WERI-Rb-1 (cell line): ENCODE measurements at regions not wholly inside any gene's neighbourhood (a gene's known extent, or its start where the extent isn't known, plus 50 kb on each side); places are given as distances from the start of the nearest gene placed in this dataset.

Experiments
- DNase-seq: peaks from one replicate; pipeline ENCODE4 v3.0.0-alpha.2; 2020
- H3K27ac ChIP-seq: fragments of 250-450 bp; sonication (Bioruptor Pico); 2 replicates; pipeline ENCODE4 v1.5.1; 2020; ENCODE audit warnings: mild to moderate bottlenecking, moderate library complexity
- H3K27me3 ChIP-seq: fragments of 250-450 bp; sonication (Bioruptor Pico); 2 replicates; pipeline ENCODE4 v1.5.1; 2021; ENCODE audit warnings: mild to moderate bottlenecking, low read depth, moderate library complexity; ENCODE audit not compliant: insufficient read depth, severe bottlenecking
- H3K36me3 ChIP-seq: fragments of 250-450 bp; sonication (Bioruptor Pico); 2 replicates; pipeline ENCODE4 v1.5.1; 2020; ENCODE audit warnings: mild to moderate bottlenecking, moderate library complexity
- H3K4me3 ChIP-seq: 2 replicates; pipeline ENCODE4 v1.5.1; 2011; ENCODE audit warnings: low read depth, mild to moderate bottlenecking, control low read depth, low read length
- H3K9me3 ChIP-seq: fragments of 250-450 bp; sonication (Bioruptor Pico); 2 replicates; pipeline ENCODE4 v1.5.1; 2021; ENCODE audit warnings: mild to moderate bottlenecking, moderate library complexity; ENCODE audit not compliant: severe bottlenecking
- TF ChIP-seq, protein P1 (sequence below): IDR thresholded peaks from 2 replicates; pipeline ENCODE4 v1.5.1; 2011; ENCODE audit warnings: low read depth, mild to moderate bottlenecking, control low read depth, inconsistent platforms, low read length

DNA sequence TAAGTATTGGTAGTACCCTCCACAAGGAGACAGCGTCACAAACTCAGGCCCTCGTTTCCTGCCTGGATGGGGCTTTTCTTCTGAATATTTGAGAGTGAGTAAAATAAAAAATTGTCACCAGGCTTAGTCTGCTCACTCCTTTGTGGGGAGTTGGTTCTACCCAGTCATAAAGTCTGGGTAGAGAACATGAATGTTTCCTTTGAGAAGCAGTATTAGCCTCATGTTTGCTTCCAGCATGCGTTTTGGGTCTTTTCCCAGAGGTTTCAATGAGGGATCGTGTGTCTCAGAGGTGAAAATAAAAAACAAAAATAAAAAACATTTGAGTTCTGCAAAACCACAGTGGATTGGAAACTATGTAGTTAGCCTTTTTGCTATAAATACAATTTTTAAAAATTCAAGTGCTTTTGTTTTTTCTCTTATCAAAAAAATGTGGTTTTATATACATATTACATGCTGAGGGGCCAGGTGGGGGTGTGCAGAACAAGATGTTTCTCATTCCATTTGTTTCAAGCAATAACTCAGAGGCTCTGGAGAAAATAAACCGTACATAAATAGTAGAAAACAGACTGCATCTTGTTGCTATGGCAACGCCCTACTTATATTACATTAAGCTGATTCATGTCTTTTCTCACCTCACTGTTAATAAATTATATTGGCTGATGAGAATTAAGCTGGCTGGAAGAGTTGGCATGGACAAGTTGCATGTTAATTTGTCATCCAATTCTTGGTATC is 182.8 kb upstream of the FOXN2 start:
- no peak overlapping the region for H3K4me3 ChIP-seq
- TF ChIP-seq, protein P1, sequence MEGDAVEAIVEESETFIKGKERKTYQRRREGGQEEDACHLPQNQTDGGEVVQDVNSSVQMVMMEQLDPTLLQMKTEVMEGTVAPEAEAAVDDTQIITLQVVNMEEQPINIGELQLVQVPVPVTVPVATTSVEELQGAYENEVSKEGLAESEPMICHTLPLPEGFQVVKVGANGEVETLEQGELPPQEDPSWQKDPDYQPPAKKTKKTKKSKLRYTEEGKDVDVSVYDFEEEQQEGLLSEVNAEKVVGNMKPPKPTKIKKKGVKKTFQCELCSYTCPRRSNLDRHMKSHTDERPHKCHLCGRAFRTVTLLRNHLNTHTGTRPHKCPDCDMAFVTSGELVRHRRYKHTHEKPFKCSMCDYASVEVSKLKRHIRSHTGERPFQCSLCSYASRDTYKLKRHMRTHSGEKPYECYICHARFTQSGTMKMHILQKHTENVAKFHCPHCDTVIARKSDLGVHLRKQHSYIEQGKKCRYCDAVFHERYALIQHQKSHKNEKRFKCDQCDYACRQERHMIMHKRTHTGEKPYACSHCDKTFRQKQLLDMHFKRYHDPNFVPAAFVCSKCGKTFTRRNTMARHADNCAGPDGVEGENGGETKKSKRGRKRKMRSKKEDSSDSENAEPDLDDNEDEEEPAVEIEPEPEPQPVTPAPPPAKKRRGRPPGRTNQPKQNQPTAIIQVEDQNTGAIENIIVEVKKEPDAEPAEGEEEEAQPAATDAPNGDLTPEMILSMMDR, result no peak
- H3K27ac ChIP-seq, result no peak overlapping the region
- no peaks in the 10 kb centered on the region for H3K27me3 ChIP-seq
- H3K36me3 ChIP-seq, result peaks cover 7% of the 10 kb centered on the region
- no peak for DNase-seq
- H3K9me3 ChIP-seq, result no peaks in the 10 kb centered on the region

DNA sequence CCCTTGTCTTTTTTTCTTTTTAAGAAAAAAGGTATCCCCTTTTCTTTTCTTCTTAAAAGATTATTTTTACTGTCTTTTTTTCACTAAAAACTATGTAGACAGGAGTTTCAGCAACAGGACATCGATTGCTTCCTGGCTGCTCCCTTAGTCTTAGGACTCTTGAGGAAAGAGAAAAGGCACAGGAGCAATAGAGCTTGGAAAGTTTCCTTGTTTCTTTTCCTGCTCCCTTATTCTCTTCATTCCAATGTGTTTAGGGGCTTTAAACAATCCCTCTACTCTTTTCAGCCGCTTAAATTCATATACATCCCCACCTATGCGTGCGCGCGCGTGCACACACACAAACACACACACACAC is 182.2 kb upstream of the FOXN2 start:
- Histone ChIP-seq H3K27ac (no peak overlapping the region; the same call in 1 of the 2 replicates), H3K4me3 (no peak overlapping the region), H3K9me3 (no peaks in the 10 kb centered on the region), H3K27me3 (no peaks in the 10 kb centered on the region), H3K36me3 (peaks cover 7% of the 10 kb centered on the region)
- no peak for DNase-seq
- TF ChIP-seq, protein P1, result no peak

- Histone ChIP-seq H3K9me3 (no peaks in the 10 kb centered on the region), H3K36me3 (peaks cover 5% of the 10 kb centered on the region), H3K27ac (no peak overlapping the region), H3K27me3 (no peaks in the 10 kb centered on the region), H3K4me3 (no peak overlapping the region)
- no peak for DNase-seq
- TF ChIP-seq, protein P1, result no peak
These were observed 179.8 kb upstream of the FOXN2 start for GRCh38 chr2:48134704-48135103.

- Histone ChIP-seq H3K36me3 (no peaks in the 10 kb centered on the region), H3K27me3 (no peaks in the 10 kb centered on the region), H3K4me3 (no peak overlapping the region), H3K9me3 (no peaks in the 10 kb centered on the region), H3K27ac (no peak overlapping the region)
- TF ChIP-seq, protein P1, result no peak
- DNase-seq, result no peak
These were observed 178.7 kb upstream of the FOXN2 start for GRCh38 chr2:48135797-48136196.

DNA sequence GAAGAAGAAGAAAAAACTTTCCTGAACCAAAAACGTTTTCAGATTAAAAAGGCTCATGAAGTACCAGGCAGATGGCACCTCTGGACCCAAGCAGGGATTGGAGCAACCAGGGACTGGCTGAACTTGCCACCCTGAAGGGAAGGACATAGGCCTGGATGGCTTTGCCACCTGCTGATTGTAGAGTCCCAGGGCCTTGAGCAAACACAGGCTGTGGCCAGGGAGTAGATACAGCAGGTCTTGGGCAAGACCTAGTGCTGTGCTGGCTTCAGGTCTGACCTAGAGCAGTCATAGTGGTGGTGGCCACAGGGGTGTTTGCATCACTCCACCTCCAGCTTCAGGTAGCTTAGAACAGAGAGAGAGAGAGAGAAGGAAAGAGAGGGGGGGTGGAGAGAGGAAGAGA is 176.7 kb upstream of the FOXN2 start:
- TF ChIP-seq, protein P1, result no peak
- no peak overlapping the region for H3K27ac ChIP-seq
- no peak overlapping the region for H3K4me3 ChIP-seq
- no peaks in the 10 kb centered on the region for H3K36me3 ChIP-seq
- H3K27me3 ChIP-seq, result no peaks in the 10 kb centered on the region
- H3K9me3 ChIP-seq, result no peaks in the 10 kb centered on the region
- no peak for DNase-seq

- Histone ChIP-seq H3K9me3 (no peaks in the 10 kb centered on the region), H3K4me3 (no peak overlapping the region), H3K27me3 (no peaks in the 10 kb centered on the region), H3K27ac (no peak overlapping the region), H3K36me3 (no peaks in the 10 kb centered on the region; the same call in 1 of the 2 replicates)
- TF ChIP-seq, protein P1, result no peak
- DNase-seq, result no peak
These were observed 175.6 kb upstream of the FOXN2 start for GRCh38 chr2:48138898-48139297.
